Peyer's patch (tissue), 4 donors: ENCODE measurements at regions not wholly inside any gene's neighbourhood (a gene's known extent, or its start where the extent isn't known, plus 50 kb on each side); places are given as distances from the start of the nearest gene placed in this dataset.

Source experiments
- DNase-seq, 3 donors: peaks; one replicate each; pipeline ENCODE4 v3.0.0-alpha.2; 2017 to 2019
- H3K27ac ChIP-seq, 4 donors: fragments of 200-600 bp; sonication (generic); one replicate each; pipeline ENCODE4 v1.5.1; 2016 to 2019
- H3K27me3 ChIP-seq, 2 donors: fragments of 200-600 bp; sonication (generic); one replicate each; pipeline ENCODE4 v1.5.1; 2019
- H3K36me3 ChIP-seq, 3 donors: fragments of 200-600 bp; sonication (generic); one replicate each; pipeline ENCODE4 v1.5.1; 2016 to 2019
- H3K4me1 ChIP-seq, 4 donors: fragments of 200-600 bp; sonication (generic); one replicate each; pipeline ENCODE4 v1.5.1; 2016 to 2019
- H3K4me3 ChIP-seq, 4 donors: fragments of 200-600 bp; sonication (generic); 1 replicate in 3 of 4; 2 replicates in 1 of 4; pipeline ENCODE4 v1.5.1; 2016 to 2019; ENCODE audit warnings: mild to moderate bottlenecking in 1 of 4
- H3K9me3 ChIP-seq, 4 donors: fragments of 200-600 bp; sonication (generic); one replicate each; pipeline ENCODE4 v1.5.1; 2016 to 2019; ENCODE audit warnings: mild to moderate bottlenecking in 1 of 4
- CTCF ChIP-seq, 6 experiments: fragments of 450-650 bp in 4 of 6; fragments of 200-600 bp in 2 of 6; sonication (generic) in 1 of 6; IDR thresholded peaks; one replicate each; pipeline ENCODE4 v1.5.1; 2017 to 2019; ENCODE audit warnings: antibody characterized with exemption in 6 of 6, mild to moderate bottlenecking in 3 of 6, moderate library complexity in 1 of 6
- POLR2A ChIP-seq, 2 donors: fragments of 450-650 bp; IDR thresholded peaks; one replicate each; pipeline ENCODE4 v1.5.1; 2017; ENCODE audit warnings: antibody characterized with exemption in 2 of 2, mild to moderate bottlenecking in 2 of 2, moderate library complexity in 2 of 2

DNA sequence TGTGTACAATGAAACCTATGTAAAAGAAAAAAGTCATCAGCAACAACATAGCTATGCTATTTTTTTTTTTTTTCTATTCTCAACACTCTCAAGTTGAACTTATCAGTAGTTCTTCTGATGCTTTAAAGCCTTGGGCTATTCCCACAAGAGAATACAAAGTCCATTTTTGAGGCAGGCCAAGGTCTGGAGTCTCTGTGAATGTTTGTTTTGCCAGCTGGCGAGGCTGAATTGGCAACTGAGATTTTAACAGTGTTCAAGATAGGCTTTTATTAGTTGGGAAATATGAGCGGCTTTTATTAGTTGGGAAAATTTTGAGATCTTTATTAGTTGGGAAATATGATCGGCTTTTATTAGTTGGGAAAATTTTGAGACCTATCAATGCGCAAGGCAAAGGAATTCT lies 336.6 kb downstream of the SLITRK2 start:
- no peaks in the 10 kb centered on the region for H3K27me3 ChIP-seq
- no peaks in the 10 kb centered on the region for H3K9me3 ChIP-seq
- TF ChIP-seq CTCF (IDR thresholded peaks at IDR 0.05) (no peak), POLR2A (IDR thresholded peaks at IDR 0.05) (no peak)
- DNase-seq: no peak
- no peaks in the 10 kb centered on the region for H3K36me3 ChIP-seq
- H3K27ac ChIP-seq: no peak overlapping the region
- H3K4me3 ChIP-seq: no peak overlapping the region
- no peaks in the 10 kb centered on the region for H3K4me1 ChIP-seq

GRCh38 chrX:146160443-146161203 lies 343.0 kb downstream of the SLITRK2 start:
- TF ChIP-seq CTCF (IDR thresholded peaks at IDR 0.05): no peak
- no peak for TF ChIP-seq POLR2A (IDR thresholded peaks at IDR 0.05)
- no peak for DNase-seq
- H3K4me1 ChIP-seq: no peaks in the 10 kb centered on the region
- H3K4me3 ChIP-seq: no peak overlapping the region
- H3K27ac ChIP-seq: no peak overlapping the region
- H3K27me3 ChIP-seq: no peaks in the 10 kb centered on the region
- no peaks in the 10 kb centered on the region for H3K9me3 ChIP-seq
- no peaks in the 10 kb centered on the region for H3K36me3 ChIP-seq

- no peak for DNase-seq
- Histone ChIP-seq H3K27me3 (no peaks in the 10 kb centered on the region), H3K9me3 (no peaks in the 10 kb centered on the region), H3K4me3 (no peak overlapping the region), H3K27ac (no peak overlapping the region), H3K36me3 (no peaks in the 10 kb centered on the region), H3K4me1 (no peaks in the 10 kb centered on the region)
- TF ChIP-seq CTCF (IDR thresholded peaks at IDR 0.05) (no peak), POLR2A (IDR thresholded peaks at IDR 0.05) (no peak)
Measured at GRCh38 chrX:146173742-146174141, 356.1 kb downstream of the SLITRK2 start.

DNA sequence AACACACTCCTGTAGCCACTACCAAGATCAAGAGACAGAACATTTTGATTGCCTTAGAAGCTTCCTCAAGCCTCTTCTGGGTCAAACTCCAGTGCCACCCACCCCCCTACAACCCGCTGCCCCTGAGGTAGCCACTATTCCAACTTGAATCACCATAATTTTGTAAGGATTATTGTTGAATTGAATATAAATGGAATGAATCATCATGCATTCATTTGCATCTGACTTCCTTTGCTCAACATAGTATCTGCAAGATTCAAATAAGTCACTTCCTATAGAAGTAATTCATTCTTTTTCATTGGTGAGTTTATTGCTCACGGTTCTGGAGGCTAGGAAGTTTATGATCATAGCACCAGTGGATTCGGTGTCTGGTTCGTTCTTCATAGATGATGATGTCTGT lies 364.2 kb downstream of the SLITRK2 start:
- Histone ChIP-seq H3K27me3 (no peaks in the 10 kb centered on the region), H3K36me3 (no peaks in the 10 kb centered on the region), H3K4me1 (no peaks in the 10 kb centered on the region), H3K9me3 (no peaks in the 10 kb centered on the region), H3K27ac (no peak overlapping the region), H3K4me3 (no peak overlapping the region)
- no peak for DNase-seq
- TF ChIP-seq POLR2A (IDR thresholded peaks at IDR 0.05) (no peak), CTCF (IDR thresholded peaks at IDR 0.05) (no peak)

- Histone ChIP-seq H3K36me3 (no peaks in the 10 kb centered on the region), H3K27ac (no peak overlapping the region), H3K9me3 (no peaks in the 10 kb centered on the region), H3K4me3 (no peak overlapping the region), H3K27me3 (no peaks in the 10 kb centered on the region), H3K4me1 (no peaks in the 10 kb centered on the region)
- TF ChIP-seq POLR2A (IDR thresholded peaks at IDR 0.05) (no peak), CTCF (IDR thresholded peaks at IDR 0.05) (no peak)
- DNase-seq: no peak
Measured at GRCh38 chrX:146186540-146186939, 368.9 kb downstream of the SLITRK2 start.

DNA sequence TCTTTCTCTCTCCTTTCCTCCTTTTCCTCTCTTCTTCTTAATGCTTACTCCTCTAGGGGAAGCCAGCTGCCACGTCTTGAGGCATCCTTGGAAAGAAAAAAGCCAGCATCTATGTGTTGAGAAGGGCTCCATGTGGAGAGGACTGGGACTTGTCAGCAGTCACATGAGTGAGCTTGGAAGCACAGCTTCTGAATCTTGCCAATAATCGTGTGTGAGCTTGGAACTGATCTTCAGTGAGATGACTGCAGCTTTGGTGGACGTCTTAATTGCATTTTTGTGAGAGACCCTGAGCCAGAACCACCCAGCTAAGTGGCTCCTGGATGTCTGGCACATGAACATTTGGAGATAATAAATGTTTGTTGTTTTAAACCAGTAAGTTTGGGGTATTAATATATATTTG lies 371.7 kb downstream of the SLITRK2 start:
- Histone ChIP-seq H3K9me3 (no peaks in the 10 kb centered on the region), H3K36me3 (no peaks in the 10 kb centered on the region), H3K4me1 (no peaks in the 10 kb centered on the region), H3K27me3 (no peaks in the 10 kb centered on the region), H3K27ac (no peak overlapping the region), H3K4me3 (no peak overlapping the region)
- DNase-seq: no peak
- no peak for TF ChIP-seq POLR2A (IDR thresholded peaks at IDR 0.05)
- TF ChIP-seq CTCF (IDR thresholded peaks at IDR 0.05): no peak
